Kidney glomerular epithelial cell (primary cell): ENCODE measurements at regions not wholly inside any gene's neighbourhood (a gene's known extent, or its start where the extent isn't known, plus 50 kb on each side); places are given as distances from the start of the nearest gene placed in this dataset.

Experiments used
- DNase-seq: peaks from one replicate; lab custom pipeline; 2025; lab: John Stamatoyannopoulos, UW

- no peak for DNase-seq
Observed at GRCh38 chr9:7946458-7946857, 146.9 kb upstream of the DMAC1 start.

GRCh38 chr9:7944572-7944971, 145.0 kb upstream of the DMAC1 start:
- DNase-seq = no peak

- no peak for DNase-seq
Observed at GRCh38 chr9:7937761-7938491, 138.3 kb upstream of the DMAC1 start.

GRCh38 chr9:7936996-7937395, 137.4 kb upstream of the DMAC1 start:
- no peak for DNase-seq

- no peak for DNase-seq
Observed at GRCh38 chr9:7936163-7936562, 136.6 kb upstream of the DMAC1 start.

GRCh38 chr9:7935681-7936080, 136.1 kb upstream of the DMAC1 start:
- DNase-seq = no peak

GRCh38 chr9:7932767-7933166, 133.2 kb upstream of the DMAC1 start:
- no peak for DNase-seq

GRCh38 chr9:7930613-7931012, 131.0 kb upstream of the DMAC1 start:
- DNase-seq = no peak

GRCh38 chr9:7921545-7922197, 122.1 kb upstream of the DMAC1 start:
- no peak for DNase-seq

- no peak for DNase-seq
Observed at GRCh38 chr9:7912037-7912535, 112.5 kb upstream of the DMAC1 start.

GRCh38 chr9:7910426-7911020, 110.9 kb upstream of the DMAC1 start:
- DNase-seq = no peak

- no peak for DNase-seq
Observed at GRCh38 chr9:7909537-7909936, 110.0 kb upstream of the DMAC1 start.

- DNase-seq = no peak
Observed at GRCh38 chr9:7907551-7908337, 108.2 kb upstream of the DMAC1 start.

- no peak for DNase-seq
Observed at GRCh38 chr9:7906783-7907550, 107.4 kb upstream of the DMAC1 start.

GRCh38 chr9:7901621-7902020, 102.0 kb upstream of the DMAC1 start:
- DNase-seq = no peak

- DNase-seq = no peak
Observed at GRCh38 chr9:7900541-7900940, 101.0 kb upstream of the DMAC1 start.

GRCh38 chr9:7899753-7900152, 100.2 kb upstream of the DMAC1 start:
- DNase-seq = no peak

- no peak for DNase-seq
Observed at GRCh38 chr9:7894231-7894630, 94.7 kb upstream of the DMAC1 start.

- DNase-seq = no peak
Observed at GRCh38 chr9:7892975-7893374, 93.4 kb upstream of the DMAC1 start.

GRCh38 chr9:7879551-7880245, 80.1 kb upstream of the DMAC1 start:
- peak; percentile 77 for DNase-seq
